GM21423 (cell line): ENCODE measurements at regions not wholly inside any gene's neighbourhood (a gene's known extent, or its start where the extent isn't known, plus 50 kb on each side); places are given as distances from the start of the nearest gene placed in this dataset.

Experiments used
- ATAC-seq: cut with Tn5 transposase; IDR thresholded peaks from one replicate; pipeline ENCODE4 v1.9.1; 2021; ENCODE audit warnings: mild to moderate bottlenecking, moderate library complexity; ENCODE audit not compliant: unreplicated experiment

DNA sequence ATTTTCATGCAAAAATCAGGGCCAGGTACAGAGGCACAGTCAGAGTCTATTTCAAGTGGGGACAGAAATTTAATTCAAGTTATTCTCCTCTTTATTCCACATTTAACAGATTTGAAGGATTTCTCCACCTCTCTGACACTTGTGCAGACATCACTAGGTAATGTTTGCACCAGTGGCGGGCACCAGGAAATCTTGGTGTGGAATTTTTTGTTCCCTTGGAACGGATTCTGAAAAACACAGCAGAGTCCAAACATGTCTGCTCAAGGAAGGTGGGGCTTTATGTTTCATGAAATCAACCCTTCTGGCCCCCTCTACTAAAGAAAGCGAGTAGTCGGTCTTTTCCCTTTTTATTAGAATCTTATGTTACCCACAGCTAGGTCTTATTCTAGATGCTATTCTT, 271.2 kb upstream of the MDFIC2 start:
- no peak for ATAC-seq

DNA sequence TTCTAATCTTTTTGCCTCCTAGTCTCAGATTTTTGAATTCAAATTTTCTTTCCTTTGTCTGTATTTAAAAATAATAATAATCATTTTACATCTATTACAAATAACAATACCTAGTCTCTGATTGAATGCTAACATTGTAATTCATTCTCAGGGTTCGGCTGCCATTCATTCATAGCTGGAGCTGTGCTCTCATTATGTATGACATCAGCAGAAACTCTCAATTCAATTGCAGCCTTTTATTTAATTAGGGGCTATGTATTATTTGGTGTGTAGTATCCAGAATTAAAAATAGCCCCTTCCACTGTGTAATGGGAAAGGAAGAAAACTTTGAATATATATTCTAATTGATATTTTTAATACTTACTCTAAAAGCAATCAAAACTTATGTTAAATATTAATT, 270.4 kb upstream of the MDFIC2 start:
- ATAC-seq, result no peak

DNA sequence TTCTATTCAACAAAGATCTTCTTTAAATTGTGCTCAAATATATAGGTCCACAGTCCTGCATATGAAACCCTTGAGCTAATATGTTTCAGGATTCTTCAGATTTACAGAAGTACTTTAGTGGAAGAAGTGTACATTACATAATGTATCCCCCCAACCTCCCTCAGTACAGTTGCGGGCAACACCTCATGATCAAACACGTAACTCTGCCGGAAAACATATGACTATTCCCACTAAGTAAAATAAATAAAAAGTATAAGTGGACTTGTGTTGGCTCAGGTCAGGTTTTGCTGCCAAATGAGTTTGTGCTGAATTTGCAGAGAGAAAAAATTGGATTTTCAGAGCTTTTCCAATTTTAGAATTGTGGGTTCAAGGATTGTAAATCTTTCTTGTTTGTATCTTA, 267.6 kb upstream of the MDFIC2 start:
- ATAC-seq, result no peak

DNA sequence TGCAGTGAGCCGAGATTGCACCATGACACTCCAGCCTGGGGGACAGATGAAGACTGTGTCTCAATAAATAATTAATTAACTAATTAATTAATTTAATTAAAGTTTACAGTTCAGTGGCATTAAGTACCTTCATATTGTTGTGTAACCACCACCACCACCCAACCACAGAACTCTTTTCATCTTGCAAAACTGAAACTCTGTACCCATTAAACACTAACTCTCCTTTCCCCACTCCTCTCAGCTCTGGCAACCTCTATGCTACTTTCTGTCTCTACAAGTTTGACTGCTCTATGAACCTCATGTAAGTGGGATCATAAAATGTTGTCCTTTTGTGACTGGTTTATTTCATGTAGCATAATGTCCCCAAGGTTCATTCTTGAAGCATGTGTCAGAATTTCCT, 259.3 kb upstream of the MDFIC2 start:
- ATAC-seq, result no peak

DNA sequence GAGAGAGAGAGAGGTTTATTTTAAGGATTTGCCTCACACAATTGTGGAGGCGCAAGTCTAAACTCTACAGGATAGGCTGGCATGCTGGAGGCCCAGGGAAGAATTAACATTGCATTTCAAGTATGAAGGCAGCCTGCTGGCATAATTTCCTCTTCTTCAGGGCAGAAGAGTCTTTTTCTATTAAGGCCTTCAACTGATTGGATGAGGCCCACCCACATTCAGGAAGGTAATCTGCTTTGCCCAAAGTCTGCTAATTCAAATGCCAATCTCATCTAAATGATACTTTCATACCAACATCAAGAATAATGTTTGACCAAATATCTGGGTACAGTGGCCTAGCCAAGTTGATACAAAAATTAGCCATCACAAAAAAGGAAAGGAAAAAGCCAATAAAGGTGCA, 258.1 kb upstream of the MDFIC2 start:
- no peak for ATAC-seq

DNA sequence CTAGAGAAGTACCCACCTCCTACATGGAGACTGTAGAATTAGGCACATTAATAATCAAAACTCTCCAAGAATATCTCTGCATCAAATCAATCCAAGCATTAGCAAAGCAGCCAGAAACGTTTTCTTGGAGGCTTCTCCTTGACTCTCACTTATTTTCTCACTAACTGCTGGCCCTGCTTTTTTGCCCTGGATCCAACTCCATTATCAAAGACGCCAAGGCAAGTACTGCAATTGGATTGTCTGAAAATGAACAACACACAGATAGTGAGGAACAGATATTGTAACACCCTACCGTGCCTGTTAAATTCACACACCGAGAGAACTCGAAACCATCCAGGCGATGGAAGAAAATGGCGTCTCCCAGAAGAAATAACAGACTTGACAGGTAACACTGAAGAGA, 256.2 kb upstream of the MDFIC2 start:
- no peak for ATAC-seq

DNA sequence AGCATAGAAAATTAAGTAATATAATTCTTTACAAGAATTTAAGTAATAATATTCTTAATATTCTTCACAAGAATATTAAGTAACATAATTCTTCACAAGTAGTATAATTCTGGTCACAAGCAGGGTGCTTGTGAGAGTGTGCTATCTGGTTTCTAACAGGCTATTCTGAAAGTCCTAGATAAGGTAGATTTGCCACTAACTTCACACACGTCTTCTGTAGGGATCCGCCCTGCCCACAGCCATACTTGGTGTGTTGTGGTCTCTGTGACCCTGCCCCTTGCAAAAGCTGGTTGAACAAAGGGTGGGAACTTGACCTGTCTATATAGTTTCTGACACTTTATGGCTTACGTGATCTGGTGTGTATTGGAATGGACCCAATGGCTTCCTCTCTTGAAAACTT, 253.4 kb upstream of the MDFIC2 start:
- no peak for ATAC-seq

DNA sequence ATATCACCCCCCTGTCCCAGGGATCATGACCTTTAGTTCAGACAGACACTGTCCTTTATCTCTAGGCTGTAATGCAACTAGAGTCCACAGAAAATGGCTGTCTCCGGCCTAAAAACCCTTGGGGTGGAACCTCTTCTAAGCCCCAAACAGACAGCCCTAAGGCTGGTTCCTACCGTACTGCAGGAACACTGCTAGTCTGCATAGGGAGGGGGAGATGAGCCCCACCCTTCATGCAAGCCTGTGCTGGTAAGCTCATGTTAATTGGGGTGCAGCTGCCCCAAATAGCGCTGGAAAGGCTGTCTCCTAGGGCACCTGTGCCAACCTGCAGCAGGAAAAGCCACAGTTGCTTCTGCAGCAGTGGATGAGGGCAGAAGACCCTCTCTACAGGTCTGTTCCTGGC, 252.1 kb upstream of the MDFIC2 start:
- no peak for ATAC-seq

DNA sequence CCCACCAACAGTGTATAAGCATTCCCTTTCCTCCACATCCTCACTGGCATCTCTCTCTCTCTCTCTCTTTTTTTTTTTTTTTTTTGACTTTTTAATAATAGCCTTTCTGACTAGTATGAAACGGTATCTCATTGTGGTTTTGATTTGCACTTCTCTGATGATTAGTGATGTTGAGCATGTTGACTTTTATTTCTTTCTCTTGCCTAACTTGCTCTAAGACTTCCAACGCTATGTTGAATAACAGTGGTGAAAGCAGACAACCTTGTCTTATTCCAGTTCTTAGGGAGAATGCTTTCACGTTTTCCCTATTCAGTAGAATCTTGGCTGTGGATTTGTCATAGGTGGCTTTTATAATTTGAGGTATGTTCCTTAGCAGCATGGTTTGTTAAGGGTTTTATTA, 249.4 kb upstream of the MDFIC2 start:
- ATAC-seq, result no peak

DNA sequence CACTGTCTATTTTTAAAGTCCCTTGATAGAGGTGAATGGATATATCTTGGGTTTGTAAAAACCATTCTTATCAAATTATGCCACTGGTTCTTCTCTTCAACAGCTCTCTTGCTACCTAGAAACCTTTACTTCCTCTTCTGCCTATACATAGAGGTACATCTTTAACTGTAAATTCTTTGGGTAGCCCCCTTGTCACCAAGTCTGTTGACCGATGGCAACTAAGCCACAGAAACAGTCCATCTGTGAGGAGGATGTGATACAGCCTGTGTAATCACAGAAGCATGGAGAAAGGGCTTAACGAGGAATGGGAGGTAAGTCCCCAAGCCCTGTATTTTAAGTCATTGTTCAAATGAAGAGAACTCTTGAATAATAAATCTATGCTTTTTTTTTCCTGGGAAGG, 246.5 kb upstream of the MDFIC2 start:
- no peak for ATAC-seq

DNA sequence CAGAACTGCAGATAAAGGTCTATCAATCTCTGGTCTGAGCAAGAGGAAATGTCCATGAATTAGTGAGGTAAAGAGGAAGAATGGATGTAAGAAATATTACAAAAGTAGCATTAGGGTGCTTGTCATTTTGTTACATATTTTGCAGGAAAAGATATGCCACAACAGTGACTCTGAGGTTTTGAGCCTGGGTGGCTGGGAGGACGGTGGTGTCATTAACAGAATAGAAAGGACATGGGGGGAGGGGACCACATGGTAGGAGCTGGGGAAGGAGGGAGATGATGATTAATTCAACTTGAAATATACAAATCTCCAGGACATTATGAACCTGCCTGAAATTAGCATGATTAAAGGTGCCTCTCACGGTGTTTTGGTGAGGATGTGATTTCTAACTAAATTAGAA, 245.5 kb upstream of the MDFIC2 start:
- ATAC-seq, result no peak

DNA sequence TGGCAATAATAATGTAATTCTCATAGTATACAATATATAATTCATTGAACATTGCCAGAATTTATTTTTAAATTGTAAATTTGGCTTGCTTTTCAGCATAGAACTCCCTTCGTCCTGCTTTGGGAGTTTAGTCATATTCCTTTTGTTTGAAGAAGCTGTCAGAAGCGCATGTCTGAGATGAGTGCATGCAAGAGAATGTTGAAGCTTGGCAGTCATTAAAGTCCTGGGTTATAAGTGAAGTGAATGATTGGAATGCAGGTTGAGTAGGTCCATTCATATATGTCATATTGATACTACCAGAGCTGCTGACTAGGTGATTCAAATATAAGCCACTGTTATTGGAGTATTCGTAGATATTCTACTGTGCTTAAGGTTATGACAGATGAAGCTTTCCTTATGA, 243.6 kb upstream of the MDFIC2 start:
- ATAC-seq, result no peak

DNA sequence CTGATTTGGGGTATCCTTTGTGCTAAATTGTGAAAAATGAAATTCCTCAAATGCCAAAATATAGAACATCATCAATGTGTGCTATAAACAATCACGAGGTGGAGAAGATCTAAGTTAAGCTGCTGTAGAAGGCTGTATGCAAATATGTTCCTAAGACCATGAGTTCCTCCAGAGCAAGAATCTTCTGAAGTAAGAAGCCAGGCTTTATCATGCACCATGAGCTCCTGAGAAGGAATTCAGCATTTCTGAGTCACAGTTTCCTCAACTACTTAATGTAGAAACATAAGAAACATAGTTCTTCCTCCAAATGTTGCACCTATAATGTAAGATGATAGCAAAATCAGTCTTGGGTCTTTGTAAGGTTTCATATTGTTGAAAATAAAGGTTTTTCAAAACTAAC, 241.7 kb upstream of the MDFIC2 start:
- no peak for ATAC-seq

DNA sequence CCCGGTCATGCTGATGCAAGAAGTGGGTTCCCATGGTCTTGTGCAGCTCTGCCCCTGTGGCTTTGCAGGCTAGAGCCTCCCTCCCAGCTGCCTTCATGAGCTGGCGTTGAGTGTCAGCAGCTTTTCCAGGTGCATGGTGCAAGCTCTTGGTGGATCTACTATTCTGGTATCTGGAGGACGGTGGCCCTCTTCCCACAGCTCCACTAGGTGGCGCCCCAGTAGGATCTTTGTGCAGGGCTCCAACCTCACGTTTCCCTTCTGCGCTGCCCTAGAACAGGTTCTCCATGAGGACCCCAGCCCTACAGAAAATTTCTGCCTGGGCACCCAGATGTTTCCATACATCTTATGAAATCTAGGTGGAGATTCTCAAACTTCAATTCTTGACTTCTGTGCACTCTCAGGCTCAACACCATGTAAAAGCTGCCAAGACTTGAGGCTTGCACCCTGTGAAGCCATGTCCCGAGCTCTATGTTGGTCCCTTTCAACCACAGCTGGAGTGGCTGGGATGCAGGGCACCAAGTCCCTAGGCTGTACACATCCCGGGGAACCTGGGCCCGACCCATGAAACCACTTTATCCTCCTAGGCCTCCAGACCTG, 238.4 kb upstream of the MDFIC2 start:
- ATAC-seq, result peak; percentile 75

DNA sequence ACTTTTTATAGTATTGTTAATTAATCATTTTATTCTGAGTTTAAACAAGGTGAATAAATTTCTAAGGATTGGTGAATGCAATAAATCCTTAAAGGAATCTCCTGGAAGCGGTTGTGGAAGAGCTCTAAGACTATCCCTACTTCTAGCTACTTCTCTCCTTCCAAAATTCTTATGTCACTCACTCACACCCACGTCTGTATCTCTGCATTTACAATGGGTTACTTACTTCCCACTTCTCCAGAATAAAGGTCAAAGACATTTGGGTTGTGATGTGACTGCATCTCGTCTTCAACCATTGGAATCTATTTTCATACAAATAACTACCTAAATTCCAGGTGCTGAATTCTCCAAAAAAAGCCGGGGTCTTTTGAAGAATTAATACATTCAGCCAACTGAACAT, 234.2 kb upstream of the MDFIC2 start:
- no peak for ATAC-seq

DNA sequence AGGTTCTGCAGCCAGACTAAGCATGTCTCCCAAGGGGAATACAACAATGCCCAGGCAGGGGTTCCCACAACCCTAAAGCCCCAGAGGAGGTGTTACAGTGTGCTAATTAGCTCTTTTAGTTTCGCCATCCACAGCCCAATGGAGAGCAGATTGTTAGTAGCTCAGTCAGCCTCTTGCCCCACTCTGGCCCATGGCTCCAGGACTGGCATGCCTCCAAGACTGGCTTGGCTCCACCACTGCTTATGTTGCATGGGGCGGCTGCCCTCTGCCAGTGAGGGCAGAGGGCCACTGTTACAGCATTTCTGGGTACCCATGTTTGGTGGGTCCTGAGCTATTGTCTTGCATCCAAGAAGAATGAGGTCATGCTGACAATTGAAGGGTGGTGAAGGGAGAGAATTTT, 231.1 kb upstream of the MDFIC2 start:
- no peak for ATAC-seq

DNA sequence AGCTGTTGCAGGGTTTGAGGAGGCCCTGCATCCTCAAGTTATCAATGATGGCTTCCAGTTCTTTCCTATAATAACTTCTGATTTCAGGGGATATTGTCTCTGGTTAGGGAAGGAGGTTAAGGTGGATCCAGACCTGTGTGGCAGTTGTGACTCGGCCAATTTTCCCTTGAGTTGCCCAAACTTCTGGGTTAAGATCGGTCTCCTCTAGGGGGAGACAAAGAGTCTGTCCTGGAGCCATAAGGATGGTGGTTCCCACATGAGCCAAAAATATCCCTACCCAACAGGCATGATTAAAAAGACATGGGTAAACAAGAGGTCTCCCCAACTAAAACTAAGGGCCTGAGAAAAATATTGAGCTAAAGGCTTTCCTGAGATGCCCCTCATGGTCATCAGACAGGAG, 227.5 kb upstream of the MDFIC2 start:
- no peak for ATAC-seq

DNA sequence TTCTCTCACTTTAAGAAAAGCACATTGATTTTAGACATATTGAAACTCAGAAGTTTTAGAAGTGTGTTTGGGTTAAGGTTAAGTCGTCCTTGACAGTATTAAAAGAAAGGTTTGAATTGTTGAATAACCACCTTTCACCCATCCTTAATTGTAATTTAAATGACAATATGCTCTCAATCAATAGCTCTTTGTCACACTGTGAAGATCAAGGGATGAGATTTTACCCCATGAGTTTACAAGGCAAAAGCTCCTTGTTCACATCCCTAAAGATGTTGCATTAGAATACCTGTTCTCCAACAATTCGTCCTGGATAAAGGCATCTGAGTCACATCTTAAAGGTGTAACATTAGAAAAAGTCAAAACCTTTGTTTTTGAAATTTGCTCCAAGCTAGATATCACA, 220.4 kb upstream of the MDFIC2 start:
- no peak for ATAC-seq

DNA sequence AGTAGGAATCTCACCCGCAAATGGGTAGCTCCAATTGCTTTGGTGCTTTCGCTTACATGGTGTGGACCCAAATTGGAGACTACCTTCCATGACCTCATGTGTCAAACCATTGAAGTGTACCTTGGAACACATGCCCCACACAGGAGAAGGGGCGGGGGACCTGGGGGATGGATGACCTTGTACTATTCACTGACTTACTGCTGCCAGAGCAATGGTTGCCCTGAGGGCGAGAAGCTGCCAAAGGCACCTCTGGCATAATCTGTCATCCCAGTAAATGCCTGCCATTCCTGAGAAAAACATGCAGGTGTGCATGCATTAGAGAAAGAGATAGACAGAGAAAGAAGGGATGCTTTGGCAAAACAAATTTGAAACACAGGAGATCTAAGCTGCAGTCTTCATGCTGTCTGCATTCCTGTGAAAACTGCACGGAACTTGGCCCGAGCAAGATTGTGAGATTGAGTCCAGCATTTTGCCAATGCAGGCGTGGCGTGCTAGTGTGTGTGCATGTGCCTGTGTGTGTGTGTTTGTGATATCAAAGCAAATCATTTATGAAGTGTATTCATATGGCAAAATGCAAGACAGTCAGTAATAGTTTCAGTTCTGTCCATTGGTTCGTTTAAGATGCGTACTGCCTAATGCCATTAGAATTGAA, 219.5 kb upstream of the MDFIC2 start:
- ATAC-seq, result no peak

DNA sequence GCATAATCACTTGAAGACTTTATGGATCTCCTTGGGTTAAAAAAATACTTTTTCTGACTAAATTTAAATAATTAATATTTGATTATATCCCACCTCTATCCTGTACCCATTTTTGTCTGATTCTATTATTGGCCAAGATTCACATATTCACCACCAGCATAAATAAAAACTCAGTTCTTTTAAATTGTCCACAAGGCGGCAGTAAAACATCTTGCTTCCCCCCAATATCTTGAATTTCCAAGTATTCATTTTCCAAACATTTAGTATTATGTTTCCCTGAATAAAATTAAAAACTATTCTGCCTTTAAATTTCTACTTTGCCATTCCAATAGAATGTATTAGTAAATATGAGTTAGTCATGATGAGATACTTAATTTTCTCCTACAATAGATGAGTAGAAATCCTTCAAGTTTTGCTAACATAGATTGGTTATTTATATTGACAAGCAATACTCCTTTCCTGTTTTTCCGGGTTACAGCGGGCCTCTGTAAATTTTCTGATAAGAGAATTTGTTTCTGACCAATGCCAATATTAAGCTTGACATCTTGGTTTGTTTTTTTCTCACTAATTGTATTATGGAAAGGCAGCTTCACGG, 218.7 kb upstream of the MDFIC2 start:
- no peak for ATAC-seq

DNA sequence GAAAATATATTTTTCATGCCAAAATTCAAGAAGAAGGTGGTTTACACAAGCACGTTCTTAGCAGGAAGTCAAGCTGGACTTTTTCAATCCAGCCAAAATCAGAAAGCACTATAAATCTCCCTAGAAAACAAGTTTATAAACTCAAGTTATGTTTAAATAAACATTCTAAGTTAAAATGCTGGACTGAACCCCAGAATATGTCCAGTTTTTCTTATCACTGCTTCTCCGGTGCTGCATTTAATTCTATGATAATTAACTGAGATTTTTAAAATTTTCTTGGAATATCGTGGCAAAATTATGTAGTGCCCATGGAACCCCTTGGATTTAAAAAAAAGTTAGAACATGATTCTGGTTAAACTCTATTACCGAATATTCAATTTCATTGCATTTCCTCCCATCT, 218.2 kb upstream of the MDFIC2 start:
- no peak for ATAC-seq

DNA sequence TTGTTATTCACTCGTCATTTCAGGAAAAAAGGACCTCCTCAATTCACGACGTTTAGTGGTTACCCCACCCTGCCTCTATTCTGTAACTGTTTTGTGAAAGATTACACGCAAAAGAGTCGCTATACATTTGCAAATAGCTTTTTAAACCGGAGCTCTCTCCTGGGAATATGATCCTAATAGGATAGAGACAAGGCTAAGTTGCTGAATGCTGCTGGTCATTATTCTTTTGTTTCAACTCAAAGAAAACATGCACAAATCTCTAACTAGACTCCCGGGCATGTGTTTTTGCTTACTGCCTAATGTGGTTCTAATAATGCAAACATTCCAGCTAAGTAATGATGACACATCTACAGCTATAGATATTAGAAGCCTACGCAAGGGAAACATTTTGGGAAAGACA, 214.6 kb upstream of the MDFIC2 start:
- ATAC-seq, result no peak
